K562 (cell line): ENCODE measurements at regions not wholly inside any gene's neighbourhood (a gene's known extent, or its start where the extent isn't known, plus 50 kb on each side); places are given as distances from the start of the nearest gene placed in this dataset.

Experiments
- ATAC-seq: fragments of 200-7000 bp; cut with Tn5 transposase; 3 replicates; pipeline ENCODE4 v1.9.1; 2020; ENCODE audit warnings: moderate library complexity
- BruUV-seq: library from RNA; stranded (reverse); fragments of 400-500 nt; replicated peaks from 2 replicates; lab custom pipeline; 2021; lab: Mats Ljungman, UMichigan
- CTCF ChIA-PET: fragments of 300-600 bp; formaldehyde crosslinking; extraction: SDS; loops from one replicate; lab custom pipeline; 2021; ENCODE audit warnings: low intra/inter-chr PET ratio; lab: Yijun Ruan, JAX
- POLR2A ChIA-PET: fragments of 300-600, 350-650 bp; sonication (Branson Sonifier 250); formaldehyde crosslinking; extraction: SDS; loops from one replicate; lab custom pipeline; 2021; ENCODE audit warnings: antibody characterized with exemption, inconsistent platforms; lab: Yijun Ruan, JAX
- DNase-seq, 4 experiments: peaks; one replicate each; pipeline versions ENCODE4 v3.0.0 to v3.0.0-alpha.2; 2011 to 2018; ENCODE audit warnings: low spot score in 3 of 4, mixed read lengths in 3 of 4; ENCODE audit errors: extremely low read depth in 1 of 4
- FAIRE-seq: peaks from 2 replicates; lab custom pipeline; 2011; peaks lifted over from hg19 to GRCh38; lab: Jason Lieb, UNC
- H2AFZ ChIP-seq: 2 replicates; pipeline ENCODE4 v1.6.0; 2011; ENCODE audit warnings: low read depth, low read length, control low read depth, inconsistent platforms
- H3K27ac ChIP-seq: fragments of 200-600 bp; 3 replicates; pipeline ENCODE4 v1.8.0; 2011; ENCODE audit warnings: low read depth, mild to moderate bottlenecking, control low read depth, inconsistent platforms, low read length, moderate library complexity, mixed read lengths; ENCODE audit errors: extremely low read depth
- H3K27me3 ChIP-seq, 2 experiments: fragments of 300-600 bp in 1 of 2; 2 replicates in 1 of 2; 3 replicates in 1 of 2; pipeline versions ENCODE4 v1.6.0 to v1.8.0; 2011; ENCODE audit warnings: inconsistent platforms in 2 of 2, low read length in 2 of 2, mild to moderate bottlenecking in 1 of 2, mixed read lengths in 1 of 2, moderate library complexity in 1 of 2; ENCODE audit not compliant: control insufficient read depth in 2 of 2, insufficient read depth in 2 of 2
- H3K36me3 ChIP-seq: fragments of 300-600 bp; 3 replicates; pipeline ENCODE4 v1.8.0; 2011; ENCODE audit warnings: mild to moderate bottlenecking, low read length, inconsistent platforms; ENCODE audit not compliant: control insufficient read depth, insufficient read depth
- H3K4me1 ChIP-seq, 2 experiments: fragments of 200-600 bp in 1 of 2; replicated peaks in 1 of 2; 2 replicates in 1 of 2; 3 replicates in 1 of 2; pipeline versions ENCODE4 v1.5.1 to v1.8.0; 2011; ENCODE audit warnings: inconsistent platforms in 2 of 2, low read length in 2 of 2, mild to moderate bottlenecking in 1 of 2, mixed read lengths in 1 of 2, moderate library complexity in 1 of 2; ENCODE audit not compliant: control insufficient read depth in 2 of 2, insufficient read depth in 2 of 2
- H3K4me2 ChIP-seq: 2 replicates; pipeline ENCODE4 v1.6.1; 2011; ENCODE audit warnings: low read length, control low read depth, inconsistent platforms, mixed read lengths; ENCODE audit not compliant: insufficient read depth
- H3K4me3 ChIP-seq: fragments of 200-600 bp; sonication (generic), shearing (Covaris generic); 2 replicates; pipeline ENCODE4 v1.5.1; 2016; ENCODE audit warnings: control low read depth, inconsistent platforms
- H3K79me2 ChIP-seq: fragments of 200-600 bp; 3 replicates; pipeline ENCODE4 v1.8.0; 2011; ENCODE audit warnings: low read length, inconsistent platforms; ENCODE audit not compliant: control insufficient read depth, insufficient read depth
- H3K9ac ChIP-seq, 2 experiments: 2 replicates each; pipeline versions ENCODE4 v1.6.0 to v1.6.1; 2011; ENCODE audit warnings: low read depth in 2 of 2, low read length in 2 of 2, control low read depth in 1 of 2, inconsistent platforms in 1 of 2, mild to moderate bottlenecking in 1 of 2, mixed read lengths in 1 of 2; ENCODE audit not compliant: insufficient read depth in 1 of 2
- H3K9me1 ChIP-seq: one replicate; pipeline ENCODE4 v1.6.0; 2011; ENCODE audit warnings: inconsistent platforms, mild to moderate bottlenecking, low read length, moderate library complexity; ENCODE audit not compliant: control insufficient read depth, insufficient read depth
- H3K9me3 ChIP-seq: replicated peaks from 2 replicates; pipeline ENCODE4 v1.5.1; 2011; ENCODE audit warnings: low read depth, low read length, inconsistent platforms; ENCODE audit not compliant: control insufficient read depth, insufficient read depth
- H4K20me1 ChIP-seq: replicated peaks from 2 replicates; pipeline ENCODE4 v1.6.1; 2011; ENCODE audit warnings: low read length, inconsistent platforms, mixed read lengths; ENCODE audit not compliant: control insufficient read depth, insufficient read depth
- ADNP ChIP-seq: fragments of 200-800 bp; sonication (Bioruptor generic); IDR thresholded peaks from 2 replicates; pipeline ENCODE4 v1.6.1; 2016; ENCODE audit warnings: missing genetic modification characterization, missing compliant biosample characterization
- KAT7 ChIP-seq: sonication (generic); formaldehyde crosslinking; IDR thresholded peaks from 2 replicates; pipeline ENCODE4 v1.8.0; 2022; ENCODE audit warnings: missing genetic modification reagents, mild to moderate bottlenecking, borderline replicate concordance
- NFRKB ChIP-seq: fragments of 450-650 bp; IDR thresholded peaks from 2 replicates; pipeline ENCODE4 v1.6.1; 2016; ENCODE audit warnings: low read depth
- POLR2AphosphoS5 ChIP-seq: IDR thresholded peaks from 2 replicates; pipeline ENCODE4 v1.6.1; 2011; ENCODE audit warnings: mild to moderate bottlenecking, low read depth, low read length, moderate library complexity; ENCODE audit not compliant: control insufficient read depth, insufficient read depth
- PTTG1 ChIP-seq: fragments of 450-650 bp; IDR thresholded peaks from 2 replicates; pipeline ENCODE4 v1.6.1; 2016; ENCODE audit warnings: low read depth, mild to moderate bottlenecking, missing genetic modification characterization, missing compliant biosample characterization
- SIRT6 ChIP-seq: IDR thresholded peaks from one replicate; pipeline ENCODE4 v1.6.1; 2012; ENCODE audit warnings: low read depth, mild to moderate bottlenecking, control low read depth, inconsistent platforms, low read length, moderate library complexity
- ZNF124 ChIP-seq: sonication (generic); formaldehyde crosslinking; IDR thresholded peaks from 2 replicates; pipeline ENCODE4 v1.8.1; 2022; ENCODE audit warnings: missing genetic modification reagents
- ZNF175 ChIP-seq: fragments of 200-800 bp; sonication (Bioruptor generic); IDR thresholded peaks from 2 replicates; pipeline ENCODE4 v1.6.1; 2016; ENCODE audit warnings: low read depth, mild to moderate bottlenecking, missing genetic modification characterization, missing compliant biosample characterization
- ZNF224 ChIP-seq: sonication (generic); formaldehyde crosslinking; IDR thresholded peaks from 2 replicates; pipeline ENCODE4 v1.8.0; 2022; ENCODE audit warnings: mild to moderate bottlenecking, missing genetic modification reagents
- ZNF316 ChIP-seq: fragments of 450-650 bp; IDR thresholded peaks from 2 replicates; pipeline ENCODE4 v1.6.1; 2016
- ZNF384 ChIP-seq: IDR thresholded peaks from 2 replicates; pipeline ENCODE4 v1.6.1; 2012; ENCODE audit warnings: low read depth, low read length, improper control_type of control experiment
- ZNF41 ChIP-seq: fragments of 250-450 bp; sonication (Bioruptor Pico); conservative IDR thresholded peaks from 2 replicates; pipeline ENCODE4 v1.4.0; 2020; ENCODE audit warnings: mild to moderate bottlenecking
- ZNF668 ChIP-seq: fragments of 250-450 bp; sonication (Bioruptor Pico); IDR thresholded peaks from 2 replicates; pipeline ENCODE4 v1.8.0; 2022; ENCODE audit warnings: mild to moderate bottlenecking, inconsistent platforms
- ZNF77 ChIP-seq: fragments of 250-450 bp; sonication (Bioruptor Pico); IDR thresholded peaks from 2 replicates; pipeline ENCODE4 v1.5.0; 2020
- WGBS: fragments of 100-300 bp; shearing (Covaris generic); methylation state at CpG from one replicate; pipeline ENCODE4 v1.1.6; 2016; ENCODE audit warnings: low coverage, mixed read lengths; ENCODE audit not compliant: insufficient coverage; ENCODE audit errors: missing lambda C conversion rate; 5-methylcytosine and 5-hydroxymethylcytosine counted together
- in situ Hi-C: fragments of 300-500 bp; cut with MboI; formaldehyde crosslinking; loops from 4 replicates; pipeline ENCODE4 v1.15.0; 2018; ENCODE audit warnings: inconsistent platforms, mixed read lengths
- intact Hi-C: fragments of 100-400 bp; cut with micrococcal nuclease; formaldehyde crosslinking; loops from 2 replicates; pipeline ENCODE4 v1.14.2; 2022
- TF ChIP-seq, protein P1 (sequence below): sonication (generic); formaldehyde crosslinking; IDR thresholded peaks from 2 replicates; pipeline ENCODE4 v1.8.0; 2022; ENCODE audit warnings: mild to moderate bottlenecking, missing genetic modification reagents
- TF ChIP-seq, protein P2 (sequence below): fragments of 450-650 bp; formaldehyde crosslinking; IDR thresholded peaks from 2 replicates; pipeline ENCODE4 v1.4.0; 2022; ENCODE audit warnings: mild to moderate bottlenecking, moderate library complexity

DNA sequence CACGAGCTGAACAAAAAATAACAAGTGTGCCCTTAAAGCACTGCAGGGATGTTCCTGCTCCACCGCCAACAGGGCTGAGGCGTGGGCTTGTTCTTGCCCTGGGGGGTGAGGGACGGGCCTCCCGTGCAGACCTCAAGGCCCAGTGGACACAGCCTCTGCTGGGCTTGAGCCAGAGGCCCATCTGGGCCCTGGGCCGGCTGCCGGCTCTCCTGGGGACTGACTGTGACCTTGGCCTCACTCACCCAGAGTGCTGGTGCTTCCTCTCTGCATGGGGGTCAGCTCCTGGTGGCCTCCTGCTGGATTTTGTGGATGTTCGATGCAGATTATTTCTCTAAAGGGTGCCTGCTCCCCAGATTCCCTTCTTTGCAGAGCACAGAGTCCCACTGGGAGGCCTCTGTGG is 54.2 kb upstream of the CDR2 start:
- no peak for TF ChIP-seq ZNF384
- no peak for TF ChIP-seq ZNF316
- TF ChIP-seq, protein P1, sequence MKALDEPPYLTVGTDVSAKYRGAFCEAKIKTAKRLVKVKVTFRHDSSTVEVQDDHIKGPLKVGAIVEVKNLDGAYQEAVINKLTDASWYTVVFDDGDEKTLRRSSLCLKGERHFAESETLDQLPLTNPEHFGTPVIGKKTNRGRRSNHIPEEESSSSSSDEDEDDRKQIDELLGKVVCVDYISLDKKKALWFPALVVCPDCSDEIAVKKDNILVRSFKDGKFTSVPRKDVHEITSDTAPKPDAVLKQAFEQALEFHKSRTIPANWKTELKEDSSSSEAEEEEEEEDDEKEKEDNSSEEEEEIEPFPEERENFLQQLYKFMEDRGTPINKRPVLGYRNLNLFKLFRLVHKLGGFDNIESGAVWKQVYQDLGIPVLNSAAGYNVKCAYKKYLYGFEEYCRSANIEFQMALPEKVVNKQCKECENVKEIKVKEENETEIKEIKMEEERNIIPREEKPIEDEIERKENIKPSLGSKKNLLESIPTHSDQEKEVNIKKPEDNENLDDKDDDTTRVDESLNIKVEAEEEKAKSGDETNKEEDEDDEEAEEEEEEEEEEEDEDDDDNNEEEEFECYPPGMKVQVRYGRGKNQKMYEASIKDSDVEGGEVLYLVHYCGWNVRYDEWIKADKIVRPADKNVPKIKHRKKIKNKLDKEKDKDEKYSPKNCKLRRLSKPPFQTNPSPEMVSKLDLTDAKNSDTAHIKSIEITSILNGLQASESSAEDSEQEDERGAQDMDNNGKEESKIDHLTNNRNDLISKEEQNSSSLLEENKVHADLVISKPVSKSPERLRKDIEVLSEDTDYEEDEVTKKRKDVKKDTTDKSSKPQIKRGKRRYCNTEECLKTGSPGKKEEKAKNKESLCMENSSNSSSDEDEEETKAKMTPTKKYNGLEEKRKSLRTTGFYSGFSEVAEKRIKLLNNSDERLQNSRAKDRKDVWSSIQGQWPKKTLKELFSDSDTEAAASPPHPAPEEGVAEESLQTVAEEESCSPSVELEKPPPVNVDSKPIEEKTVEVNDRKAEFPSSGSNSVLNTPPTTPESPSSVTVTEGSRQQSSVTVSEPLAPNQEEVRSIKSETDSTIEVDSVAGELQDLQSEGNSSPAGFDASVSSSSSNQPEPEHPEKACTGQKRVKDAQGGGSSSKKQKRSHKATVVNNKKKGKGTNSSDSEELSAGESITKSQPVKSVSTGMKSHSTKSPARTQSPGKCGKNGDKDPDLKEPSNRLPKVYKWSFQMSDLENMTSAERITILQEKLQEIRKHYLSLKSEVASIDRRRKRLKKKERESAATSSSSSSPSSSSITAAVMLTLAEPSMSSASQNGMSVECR: no peak
- no peak for TF ChIP-seq PTTG1
- no peak for TF ChIP-seq ZNF224
- no peak for TF ChIP-seq ZNF175 (CRISPR knock-in tag)
- TF ChIP-seq ZNF668 (CRISPR knock-in tag): no peak
- no peak for TF ChIP-seq ADNP (tag)
- TF ChIP-seq, protein P2, sequence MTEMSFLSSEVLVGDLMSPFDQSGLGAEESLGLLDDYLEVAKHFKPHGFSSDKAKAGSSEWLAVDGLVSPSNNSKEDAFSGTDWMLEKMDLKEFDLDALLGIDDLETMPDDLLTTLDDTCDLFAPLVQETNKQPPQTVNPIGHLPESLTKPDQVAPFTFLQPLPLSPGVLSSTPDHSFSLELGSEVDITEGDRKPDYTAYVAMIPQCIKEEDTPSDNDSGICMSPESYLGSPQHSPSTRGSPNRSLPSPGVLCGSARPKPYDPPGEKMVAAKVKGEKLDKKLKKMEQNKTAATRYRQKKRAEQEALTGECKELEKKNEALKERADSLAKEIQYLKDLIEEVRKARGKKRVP (CRISPR knock-in tag): no peak
- TF ChIP-seq ZNF124 (CRISPR knock-in tag): no peak
- TF ChIP-seq SIRT6: no peak
- no peak for TF ChIP-seq KAT7 (CRISPR knock-in tag)
- TF ChIP-seq ZNF41 (CRISPR knock-in tag): no peak
- no peak for TF ChIP-seq ZNF77 (CRISPR knock-in tag)
- TF ChIP-seq POLR2AphosphoS5: no peak
- no peak for TF ChIP-seq NFRKB
- Histone ChIP-seq H3K9ac (no peak overlapping the region; a peak in 1 of 4 replicates), H3K9me3 (peaks cover 3% of the 10 kb centered on the region), H4K20me1 (no peaks in the 10 kb centered on the region), H2AFZ (no peak overlapping the region), H3K4me1 (no peaks in the 10 kb centered on the region; a peak in 2 of 5 replicates), H3K36me3 (peaks cover 28% of the 10 kb centered on the region; the same call in 2 of the 3 replicates), H3K9me1 (no peaks in the 10 kb centered on the region), H3K27ac (no peak overlapping the region), H3K27me3 (no peaks in the 10 kb centered on the region), H3K4me3 (no peak overlapping the region), H3K4me2 (no peak overlapping the region), H3K79me2 (no peaks in the 10 kb centered on the region)
- intact Hi-C loops (no loop called here), in situ Hi-C loops (no loop called here)
- ATAC-seq (no peak), DNase-seq (no peak), FAIRE-seq (no peak)
- no TSS peak for BruUV-seq
- WGBS: 97% methylated on average over 4 of the region's 8 CpGs
- ChIA-PET CTCF (no interaction called here), POLR2A (no interaction called here)
